Breast epithelium (tissue), 4 donors: ENCODE measurements at regions not wholly inside any gene's neighbourhood (a gene's known extent, or its start where the extent isn't known, plus 50 kb on each side); places are given as distances from the start of the nearest gene placed in this dataset.

Experiments
- DNase-seq, 2 donors: peaks; one replicate each; pipeline ENCODE4 v3.0.0-alpha.2; 2019; ENCODE audit warnings: low spot score in 2 of 2
- H3K27ac ChIP-seq, 2 donors: fragments of 200-600 bp; sonication (generic) in 1 of 2; one replicate each; pipeline ENCODE4 v1.5.1; 2016 to 2019; ENCODE audit warnings: mild to moderate bottlenecking in 1 of 2
- H3K27me3 ChIP-seq, 2 donors: fragments of 200-600 bp; sonication (generic) in 1 of 2; one replicate each; pipeline versions ENCODE4 v1.5.1 to v1.6.0; 2017 to 2019; ENCODE audit warnings: control low read depth in 1 of 2, mild to moderate bottlenecking in 1 of 2
- H3K36me3 ChIP-seq: fragments of 200-600 bp; one replicate; pipeline ENCODE4 v1.5.1; 2019
- H3K4me1 ChIP-seq, 2 donors: fragments of 200-600 bp; sonication (generic); one replicate each; pipeline ENCODE4 v1.5.1; 2016 to 2019; ENCODE audit warnings: control low read depth in 1 of 2
- H3K4me3 ChIP-seq, 3 donors: fragments of 200-600 bp; sonication (generic); 1 replicate in 2 of 3; 2 replicates in 1 of 3; pipeline ENCODE4 v1.5.1; 2016 to 2019; ENCODE audit warnings: mild to moderate bottlenecking in 3 of 3, moderate library complexity in 2 of 3
- H3K9me3 ChIP-seq, 2 donors: fragments of 200-600 bp; sonication (generic) in 1 of 2; one replicate each; pipeline ENCODE4 v1.5.1; 2016 to 2019; ENCODE audit warnings: control low read depth in 1 of 2
- CTCF ChIP-seq, 3 donors: fragments of 450-650 bp; IDR thresholded peaks; one replicate each; pipeline ENCODE4 v1.5.1; 2016 to 2017; ENCODE audit warnings: antibody characterized with exemption in 3 of 3, mild to moderate bottlenecking in 3 of 3, moderate library complexity in 3 of 3
- POLR2A ChIP-seq: fragments of 450-650 bp; IDR thresholded peaks from one replicate; pipeline ENCODE4 v1.6.1; 2016; ENCODE audit warnings: antibody characterized with exemption, mild to moderate bottlenecking, moderate library complexity
- POLR2AphosphoS5 ChIP-seq, 3 donors: sonication (generic); formaldehyde crosslinking; IDR thresholded peaks; one replicate each; pipeline ENCODE4 v1.6.1; 2017; ENCODE audit warnings: antibody characterized with exemption in 3 of 3
- intact Hi-C: fragments of 100-400 bp; cut with DNase I; formaldehyde crosslinking; loops from one replicate; pipeline ENCODE4 v1.15.1; 2023; ENCODE audit warnings: low total_unique reads

- no peak for DNase-seq
- Histone ChIP-seq H3K27me3 (no peaks in the 10 kb centered on the region), H3K36me3 (no peaks in the 10 kb centered on the region), H3K4me1 (no peaks in the 10 kb centered on the region), H3K9me3 (peaks cover 10 to 14% of the 10 kb centered on the region in 2 donors), H3K27ac (no peak overlapping the region), H3K4me3 (no peak overlapping the region)
- intact Hi-C loops = no loop called here
- no peak for TF ChIP-seq POLR2AphosphoS5 (IDR thresholded peaks at IDR 0.05)
- TF ChIP-seq CTCF (IDR thresholded peaks at IDR 0.05) = no peak
- no peak for TF ChIP-seq POLR2A
These were observed 67.4 kb upstream of the ZNF746 start for GRCh38 chr7:149565096-149565382.

- no peaks in the 10 kb centered on the region for H3K4me1 ChIP-seq
- H3K27ac ChIP-seq = no peak overlapping the region
- H3K36me3 ChIP-seq = no peaks in the 10 kb centered on the region
- DNase-seq = no peak
- peaks cover 5 to 9% of the 10 kb centered on the region in 2 donors for H3K9me3 ChIP-seq
- TF ChIP-seq POLR2AphosphoS5 (IDR thresholded peaks at IDR 0.05) = no peak
- TF ChIP-seq CTCF (IDR thresholded peaks at IDR 0.05) = no peak
- no peak for TF ChIP-seq POLR2A
- intact Hi-C loops = no loop called here
- no peak overlapping the region for H3K4me3 ChIP-seq
- H3K27me3 ChIP-seq = no peaks in the 10 kb centered on the region
These were observed 66.9 kb upstream of the ZNF746 start for GRCh38 chr7:149564340-149565095.

GRCh38 chr7:149562602-149563001 is 65.0 kb upstream of the ZNF746 start:
- H3K27ac ChIP-seq = no peak overlapping the region
- H3K4me1 ChIP-seq = no peaks in the 10 kb centered on the region
- TF ChIP-seq POLR2A (no peak), POLR2AphosphoS5 (IDR thresholded peaks at IDR 0.05) (no peak), CTCF (IDR thresholded peaks at IDR 0.05) (no peak)
- no peak for DNase-seq
- no peaks in the 10 kb centered on the region for H3K9me3 ChIP-seq
- no peak overlapping the region for H3K4me3 ChIP-seq
- no peaks in the 10 kb centered on the region for H3K27me3 ChIP-seq
- intact Hi-C loops = no loop called here
- no peaks in the 10 kb centered on the region for H3K36me3 ChIP-seq

- no peak overlapping the region for H3K4me3 ChIP-seq
- no peaks in the 10 kb centered on the region for H3K27me3 ChIP-seq
- DNase-seq = no peak
- no peaks in the 10 kb centered on the region for H3K36me3 ChIP-seq
- H3K27ac ChIP-seq = no peak overlapping the region
- no peak for TF ChIP-seq POLR2A
- TF ChIP-seq POLR2AphosphoS5 (IDR thresholded peaks at IDR 0.05) = no peak
- no peak for TF ChIP-seq CTCF (IDR thresholded peaks at IDR 0.05)
- H3K9me3 ChIP-seq = no peaks in the 10 kb centered on the region
- H3K4me1 ChIP-seq = no peaks in the 10 kb centered on the region
- intact Hi-C loops = no loop called here
These were observed 63.5 kb upstream of the ZNF746 start for GRCh38 chr7:149561072-149561471.

- no peak overlapping the region for H3K27ac ChIP-seq
- no peak overlapping the region for H3K4me3 ChIP-seq
- no peaks in the 10 kb centered on the region for H3K9me3 ChIP-seq
- no peak for DNase-seq
- H3K36me3 ChIP-seq = no peaks in the 10 kb centered on the region
- H3K4me1 ChIP-seq = no peaks in the 10 kb centered on the region
- intact Hi-C loops = no loop called here
- TF ChIP-seq POLR2A = no peak
- no peak for TF ChIP-seq CTCF (IDR thresholded peaks at IDR 0.05)
- TF ChIP-seq POLR2AphosphoS5 (IDR thresholded peaks at IDR 0.05) = no peak
- H3K27me3 ChIP-seq = no peaks in the 10 kb centered on the region
These were observed 62.1 kb upstream of the ZNF746 start for GRCh38 chr7:149559711-149560110.
